GM18511 (cell line): ENCODE measurements at regions not wholly inside any gene's neighbourhood (a gene's known extent, or its start where the extent isn't known, plus 50 kb on each side); places are given as distances from the start of the nearest gene placed in this dataset.

Experiments used
- ATAC-seq: cut with Tn5 transposase; IDR thresholded peaks from one replicate; pipeline ENCODE4 v1.9.1; 2021; ENCODE audit warnings: mild to moderate bottlenecking, moderate library complexity; ENCODE audit not compliant: unreplicated experiment

- peak; percentile 95 for ATAC-seq
Observed at GRCh38 chr5:155827949-155828348, 499.0 kb upstream of the SGCD start.

GRCh38 chr5:155831491-155831890, 495.5 kb upstream of the SGCD start:
- no peak for ATAC-seq

GRCh38 chr5:155833287-155833686, 493.7 kb upstream of the SGCD start:
- no peak for ATAC-seq

- ATAC-seq: no peak
Observed at GRCh38 chr5:155834271-155834975, 492.5 kb upstream of the SGCD start.

- no peak for ATAC-seq
Observed at GRCh38 chr5:155836089-155836803, 490.7 kb upstream of the SGCD start.

GRCh38 chr5:155838394-155838793, 488.6 kb upstream of the SGCD start:
- ATAC-seq: no peak

- ATAC-seq: no peak
Observed at GRCh38 chr5:155839251-155840037, 487.5 kb upstream of the SGCD start.

GRCh38 chr5:155844542-155844941, 482.4 kb upstream of the SGCD start:
- ATAC-seq: no peak

- ATAC-seq: no peak
Observed at GRCh38 chr5:155850370-155850769, 476.6 kb upstream of the SGCD start.

GRCh38 chr5:155866971-155867370, 460.0 kb upstream of the SGCD start:
- no peak for ATAC-seq

- ATAC-seq: no peak
Observed at GRCh38 chr5:155867522-155868088, 459.4 kb upstream of the SGCD start.

GRCh38 chr5:155870636-155871035, 456.3 kb upstream of the SGCD start:
- no peak for ATAC-seq

- no peak for ATAC-seq
Observed at GRCh38 chr5:155871623-155872022, 455.3 kb upstream of the SGCD start.

- ATAC-seq: no peak
Observed at GRCh38 chr5:155872629-155873220, 454.2 kb upstream of the SGCD start.

GRCh38 chr5:155878991-155879575, 447.9 kb upstream of the SGCD start:
- no peak for ATAC-seq

- ATAC-seq: no peak
Observed at GRCh38 chr5:155884041-155884440, 442.9 kb upstream of the SGCD start.

- ATAC-seq: no peak
Observed at GRCh38 chr5:155885199-155885598, 441.8 kb upstream of the SGCD start.

- ATAC-seq: no peak
Observed at GRCh38 chr5:155886311-155887031, 440.5 kb upstream of the SGCD start.

- ATAC-seq: no peak
Observed at GRCh38 chr5:155895484-155895883, 431.5 kb upstream of the SGCD start.

GRCh38 chr5:155897761-155898160, 429.2 kb upstream of the SGCD start:
- no peak for ATAC-seq
